SU-DHL-6 (cell line): ENCODE measurements at regions not wholly inside any gene's neighbourhood (a gene's known extent, or its start where the extent isn't known, plus 50 kb on each side); places are given as distances from the start of the nearest gene placed in this dataset.

Experiments used
- H2AFZ ChIP-seq: fragments of 200-600 bp; sonication (generic); 2 replicates; pipeline ENCODE4 v1.6.1; 2014; ENCODE audit warnings: low read depth, mild to moderate bottlenecking, moderate library complexity, mixed read lengths, antibody characterized with exemption, low read length; ENCODE audit not compliant: severe bottlenecking
- H3F3A ChIP-seq: fragments of 200-600 bp; shearing (Covaris generic); 2 replicates; pipeline ENCODE4 v1.6.0; 2016; ENCODE audit warnings: antibody characterized with exemption, mild to moderate bottlenecking; ENCODE audit not compliant: insufficient read depth
- H3K27ac ChIP-seq: fragments of 200-600 bp; sonication (generic); 2 replicates; pipeline ENCODE4 v1.5.1; 2016; ENCODE audit warnings: low read depth, mild to moderate bottlenecking, low read length, moderate library complexity, mixed read lengths
- H3K27me3 ChIP-seq: fragments of 200-600 bp; sonication (generic), shearing (Covaris generic); 2 replicates; pipeline ENCODE4 v1.6.0; 2014; ENCODE audit warnings: mild to moderate bottlenecking, low read length
- H3K36me3 ChIP-seq: fragments of 200-600 bp; sonication (generic); 2 replicates; pipeline ENCODE4 v1.6.1; 2014; ENCODE audit warnings: mild to moderate bottlenecking, low read length, mixed read lengths
- H3K4me2 ChIP-seq: fragments of 300-600, 200-600 bp; shearing (Covaris generic), sonication (generic); 2 replicates; pipeline ENCODE4 v1.6.0; 2014; ENCODE audit warnings: low read length, low read depth, mild to moderate bottlenecking; ENCODE audit not compliant: poor library complexity, severe bottlenecking
- H3K4me3 ChIP-seq: fragments of 200-600 bp; sonication (generic); 2 replicates; pipeline ENCODE4 v1.5.1; 2014; ENCODE audit warnings: antibody characterized with exemption, low read length, mild to moderate bottlenecking, mixed read lengths; ENCODE audit not compliant: insufficient read depth, poor library complexity, severe bottlenecking
- H3K79me2 ChIP-seq: fragments of 200-600 bp; sonication (generic); 2 replicates; pipeline ENCODE4 v1.6.1; 2014; ENCODE audit warnings: mild to moderate bottlenecking, low read length, moderate library complexity; ENCODE audit not compliant: insufficient read depth
- H3K9ac ChIP-seq: fragments of 200-600 bp; sonication (generic); 2 replicates; pipeline ENCODE4 v1.7.0; 2014; ENCODE audit warnings: mild to moderate bottlenecking, low read length
- H3K9me2 ChIP-seq: fragments of 200-600 bp; sonication (generic); replicated peaks from 2 replicates; pipeline ENCODE4 v1.6.1; 2014; ENCODE audit warnings: low read length; ENCODE audit not compliant: insufficient read depth
- H3K9me3 ChIP-seq: fragments of 200-600 bp; sonication (generic); 2 replicates; pipeline ENCODE4 v1.6.1; 2014; ENCODE audit warnings: low read length, mixed read lengths; ENCODE audit not compliant: insufficient read depth
- H4K20me1 ChIP-seq: fragments of 200-600 bp; sonication (generic); 2 replicates; pipeline ENCODE4 v1.6.1; 2014; ENCODE audit warnings: low read depth, mild to moderate bottlenecking, antibody characterized with exemption, low read length, moderate library complexity, mixed read lengths
- EZH2phosphoT487 ChIP-seq: fragments of 200-600 bp; sonication (generic), shearing (Covaris generic); conservative IDR thresholded peaks from 2 replicates; pipeline ENCODE4 v1.6.1; 2018; ENCODE audit warnings: mild to moderate bottlenecking, antibody characterized with exemption, low read length, moderate library complexity, mixed read lengths
- TF ChIP-seq, protein P1 (sequence below): fragments of 200-600 bp; sonication (generic); IDR thresholded peaks from one replicate; pipeline ENCODE4 v1.5.1; 2017; ENCODE audit warnings: antibody characterized with exemption, mild to moderate bottlenecking, low read length, moderate library complexity; ENCODE audit not compliant: insufficient read depth, poor library complexity, severe bottlenecking

- no peak for TF ChIP-seq EZH2phosphoT487
- TF ChIP-seq, protein P1, sequence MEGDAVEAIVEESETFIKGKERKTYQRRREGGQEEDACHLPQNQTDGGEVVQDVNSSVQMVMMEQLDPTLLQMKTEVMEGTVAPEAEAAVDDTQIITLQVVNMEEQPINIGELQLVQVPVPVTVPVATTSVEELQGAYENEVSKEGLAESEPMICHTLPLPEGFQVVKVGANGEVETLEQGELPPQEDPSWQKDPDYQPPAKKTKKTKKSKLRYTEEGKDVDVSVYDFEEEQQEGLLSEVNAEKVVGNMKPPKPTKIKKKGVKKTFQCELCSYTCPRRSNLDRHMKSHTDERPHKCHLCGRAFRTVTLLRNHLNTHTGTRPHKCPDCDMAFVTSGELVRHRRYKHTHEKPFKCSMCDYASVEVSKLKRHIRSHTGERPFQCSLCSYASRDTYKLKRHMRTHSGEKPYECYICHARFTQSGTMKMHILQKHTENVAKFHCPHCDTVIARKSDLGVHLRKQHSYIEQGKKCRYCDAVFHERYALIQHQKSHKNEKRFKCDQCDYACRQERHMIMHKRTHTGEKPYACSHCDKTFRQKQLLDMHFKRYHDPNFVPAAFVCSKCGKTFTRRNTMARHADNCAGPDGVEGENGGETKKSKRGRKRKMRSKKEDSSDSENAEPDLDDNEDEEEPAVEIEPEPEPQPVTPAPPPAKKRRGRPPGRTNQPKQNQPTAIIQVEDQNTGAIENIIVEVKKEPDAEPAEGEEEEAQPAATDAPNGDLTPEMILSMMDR, result no peak
- Histone ChIP-seq H3K4me2 (no peak overlapping the region), H3K36me3 (no peaks in the 10 kb centered on the region), H3F3A (no peaks in the 10 kb centered on the region), H3K4me3 (no peak overlapping the region), H3K79me2 (no peaks in the 10 kb centered on the region), H3K27ac (no peak overlapping the region), H3K9me3 (no peaks in the 10 kb centered on the region), H3K27me3 (0 out of 2 replicates have a peak, but pooled peaks cover 3% of the 10 kb centered on the region), H4K20me1 (no peaks in the 10 kb centered on the region), H3K9ac (no peak overlapping the region), H2AFZ (no peak overlapping the region), H3K9me2 (no peaks in the 10 kb centered on the region)
Measured at GRCh38 chr7:96449094-96449493, 127.2 kb upstream of the SLC25A13 start.

DNA sequence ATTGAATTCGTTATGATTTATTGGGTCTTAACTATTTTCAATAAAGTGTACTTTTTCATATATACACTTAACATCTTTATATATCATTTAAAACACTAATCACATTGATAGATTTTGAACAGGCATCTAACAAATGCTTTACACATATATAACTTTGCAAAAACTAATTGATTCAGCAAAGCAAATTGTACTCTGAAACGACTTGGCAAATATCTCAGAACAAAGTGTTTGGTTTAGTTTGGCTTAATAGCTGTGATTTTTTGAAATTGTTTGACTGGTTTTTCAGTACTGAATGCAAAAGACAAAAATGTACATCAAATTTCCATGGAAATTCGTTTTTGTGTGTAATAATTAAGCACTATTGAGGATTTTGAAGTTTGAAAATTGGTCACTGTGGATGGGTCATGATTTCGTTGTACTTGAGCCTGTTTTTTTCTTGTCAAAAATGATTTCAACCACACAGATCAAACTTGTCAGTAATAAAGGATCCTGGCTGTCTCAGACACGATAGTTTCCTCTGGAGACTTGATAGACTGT is 125.3 kb upstream of the SLC25A13 start:
- no peaks in the 10 kb centered on the region for H3F3A ChIP-seq
- H3K9ac ChIP-seq, result no peak overlapping the region
- H3K27me3 ChIP-seq, result 0 out of 2 replicates have a peak, but pooled peaks cover 3% of the 10 kb centered on the region
- H3K4me2 ChIP-seq, result no peak overlapping the region
- TF ChIP-seq EZH2phosphoT487, result no peak
- TF ChIP-seq, protein P1, result no peak
- H4K20me1 ChIP-seq, result no peaks in the 10 kb centered on the region
- no peaks in the 10 kb centered on the region for H3K79me2 ChIP-seq
- no peaks in the 10 kb centered on the region for H3K9me2 ChIP-seq
- no peaks in the 10 kb centered on the region for H3K9me3 ChIP-seq
- no peaks in the 10 kb centered on the region for H3K36me3 ChIP-seq
- H3K27ac ChIP-seq, result no peak overlapping the region
- no peak overlapping the region for H2AFZ ChIP-seq
- no peak overlapping the region for H3K4me3 ChIP-seq

GRCh38 chr7:96441436-96442084 is 119.7 kb upstream of the SLC25A13 start:
- TF ChIP-seq EZH2phosphoT487, result no peak
- TF ChIP-seq, protein P1, result no peak
- Histone ChIP-seq H3K9ac (no peak overlapping the region), H3K4me3 (no peak overlapping the region)

More at GRCh38 chr7:96441436-96442084, 119.7 kb upstream of the SLC25A13 start:
- no peak overlapping the region for H3K4me2 ChIP-seq
- H3K9me3 ChIP-seq, result no peaks in the 10 kb centered on the region
- no peaks in the 10 kb centered on the region for H3K79me2 ChIP-seq
- H3K27me3 ChIP-seq, result no peaks in the 10 kb centered on the region
- H3K27ac ChIP-seq, result no peak overlapping the region
- no peak overlapping the region for H2AFZ ChIP-seq
- no peaks in the 10 kb centered on the region for H3K36me3 ChIP-seq
- H3K9me2 ChIP-seq, result no peaks in the 10 kb centered on the region
- H4K20me1 ChIP-seq, result no peaks in the 10 kb centered on the region
- H3F3A ChIP-seq, result no peaks in the 10 kb centered on the region
